T-helper 1 cell (primary cell): ENCODE measurements at regions not wholly inside any gene's neighbourhood (a gene's known extent, or its start where the extent isn't known, plus 50 kb on each side); places are given as distances from the start of the nearest gene placed in this dataset.
A peak's percentile ranks its signal among the peaks of the same experiment; 100 is the strongest.

Source experiments
- DNase-seq, 5 donors: peaks; one replicate each; pipeline ENCODE4 v3.0.0-alpha.2; 2012 to 2020

DNA sequence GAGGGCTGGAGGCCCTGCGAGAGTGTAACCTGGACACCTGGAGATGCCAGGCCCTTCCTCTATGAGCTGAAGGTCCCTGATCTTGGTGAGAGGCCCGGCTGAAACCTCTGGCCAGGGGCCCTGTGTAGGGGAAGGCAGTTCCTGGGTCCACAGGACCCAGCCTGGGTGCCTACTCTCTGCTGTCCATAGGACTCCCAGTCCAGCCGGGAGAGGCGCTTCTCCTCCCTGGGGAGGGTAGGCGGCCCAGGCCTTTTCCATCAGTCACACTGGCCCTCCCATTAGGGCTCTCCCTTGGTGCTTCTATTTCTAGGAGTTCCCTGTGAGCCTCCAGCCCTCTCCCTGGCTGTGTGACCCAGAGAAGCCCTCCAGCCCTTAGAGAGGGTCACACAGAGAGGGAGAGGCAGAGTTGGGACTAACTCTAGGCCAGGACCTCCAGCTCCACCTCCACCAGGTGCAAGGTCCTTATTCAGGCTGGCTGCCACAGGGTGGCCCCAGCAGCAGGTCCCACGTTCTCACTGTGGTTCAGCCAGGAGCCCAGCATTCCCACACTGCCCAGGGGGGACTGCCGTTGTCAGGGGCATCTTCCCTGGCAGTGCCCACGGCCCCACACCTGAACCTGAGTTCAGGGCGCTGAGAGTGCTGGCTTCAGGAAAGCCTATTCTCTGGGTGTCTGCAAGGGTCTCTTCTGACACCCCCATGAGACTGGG, 146.8 kb downstream of the SMAD6 start:
- no peak for DNase-seq

- DNase-seq, result no peak
These were observed 147.3 kb downstream of the SMAD6 start for GRCh38 chr15:66849393-66849745.

DNA sequence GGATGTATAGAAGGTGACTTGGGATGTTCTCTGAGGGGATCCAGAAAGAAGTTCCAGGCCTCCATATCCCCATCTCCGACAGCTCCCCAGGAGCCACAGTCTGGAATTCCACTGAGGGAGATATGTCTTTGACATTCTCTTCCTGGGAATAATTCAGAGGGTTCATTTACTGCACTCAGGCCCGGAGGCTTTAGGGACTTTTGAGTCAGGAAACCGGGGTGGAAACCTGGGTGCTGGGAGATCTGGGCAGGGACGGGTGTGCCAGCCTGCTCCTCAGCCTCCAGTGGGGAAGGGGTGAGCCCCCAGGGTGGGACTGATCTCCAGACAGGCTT, 147.7 kb downstream of the SMAD6 start:
- no peak for DNase-seq

- DNase-seq, result no peak
These were observed 148.3 kb downstream of the SMAD6 start for GRCh38 chr15:66850078-66850991.

- no peak for DNase-seq
These were observed 148.9 kb downstream of the SMAD6 start for GRCh38 chr15:66850996-66851310.

DNA sequence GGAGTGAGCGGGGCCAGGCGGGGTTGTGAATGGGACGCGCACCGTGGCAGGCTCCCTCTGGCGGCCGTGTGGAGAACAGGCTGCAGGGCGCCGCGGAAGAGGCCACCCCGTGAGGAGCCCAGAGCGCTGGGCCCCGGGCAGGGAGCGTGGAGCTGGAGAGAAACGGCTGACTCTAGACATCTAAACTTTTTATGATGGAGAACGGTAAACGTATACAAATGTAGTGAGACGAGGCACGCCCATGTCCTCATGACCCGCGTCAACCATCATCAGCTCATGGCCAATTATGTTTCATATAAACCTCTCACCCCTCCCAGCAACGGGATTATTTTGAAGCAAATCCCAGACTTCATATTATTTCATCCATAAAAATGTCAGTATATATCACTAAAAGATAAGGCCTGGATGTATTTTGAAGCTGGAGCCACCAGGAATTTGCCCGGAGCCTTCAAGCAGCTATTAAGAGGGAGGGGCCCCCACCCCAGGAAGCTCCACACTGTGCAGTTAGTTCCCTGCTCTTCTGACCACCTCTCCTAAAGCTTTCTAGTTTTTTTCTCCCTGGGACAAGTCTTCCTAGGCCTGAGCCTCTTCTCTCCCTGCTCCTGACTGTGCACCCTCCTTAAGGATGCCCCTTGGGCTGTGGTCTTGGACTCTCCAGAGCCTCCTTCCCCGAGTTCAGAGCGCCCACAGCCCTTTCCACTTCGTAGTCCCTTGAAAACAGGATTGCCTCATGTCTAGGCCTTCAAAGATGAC, 149.5 kb downstream of the SMAD6 start:
- peak; percentile 39 to 72 (median 58) for DNase-seq

DNA sequence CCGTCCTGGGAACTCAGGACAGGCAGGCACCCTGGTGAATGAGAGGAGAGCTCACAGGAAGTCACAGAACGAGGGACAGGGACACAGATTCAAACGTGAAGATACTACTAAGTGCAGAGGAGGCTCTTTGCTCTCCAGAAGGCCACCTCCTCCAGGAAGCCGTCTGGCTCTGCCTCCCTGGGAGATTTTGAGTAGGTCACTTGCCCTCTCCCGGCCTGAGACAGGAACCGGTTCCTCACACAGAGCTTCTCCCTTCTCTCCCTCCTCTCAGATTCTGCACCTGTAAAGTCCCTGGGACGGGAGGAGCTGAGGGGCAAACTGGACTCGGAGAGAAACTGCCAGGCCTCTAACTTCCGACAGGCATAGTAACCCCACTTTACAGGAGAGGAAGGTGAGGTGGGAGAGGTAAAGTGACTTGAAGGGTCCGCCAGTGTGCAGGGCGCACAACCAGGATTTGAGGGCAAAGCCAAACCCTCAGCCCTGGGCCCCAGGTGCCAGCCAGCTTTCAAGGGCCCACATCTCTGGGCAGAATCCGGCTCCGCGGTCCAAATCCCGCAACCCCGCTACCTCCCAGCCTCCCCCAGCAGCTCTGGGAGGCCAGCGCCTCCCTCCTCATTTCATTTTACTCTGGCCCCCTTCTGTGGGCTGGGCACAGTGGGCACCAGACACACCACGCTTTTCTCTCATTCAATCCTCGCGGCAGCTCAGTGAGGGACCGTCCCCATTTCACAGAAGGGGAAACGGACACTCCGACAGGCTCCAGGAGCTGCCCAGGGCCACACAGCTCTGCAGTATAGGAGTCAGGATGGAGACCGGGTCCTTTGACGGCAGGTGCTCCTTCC, 150.2 kb downstream of the SMAD6 start:
- DNase-seq, result no peak

- no peak for DNase-seq
These were observed 152.3 kb downstream of the SMAD6 start for GRCh38 chr15:66854012-66854965.

GRCh38 chr15:66855041-66855440, 153.0 kb downstream of the SMAD6 start:
- DNase-seq, result no peak

DNA sequence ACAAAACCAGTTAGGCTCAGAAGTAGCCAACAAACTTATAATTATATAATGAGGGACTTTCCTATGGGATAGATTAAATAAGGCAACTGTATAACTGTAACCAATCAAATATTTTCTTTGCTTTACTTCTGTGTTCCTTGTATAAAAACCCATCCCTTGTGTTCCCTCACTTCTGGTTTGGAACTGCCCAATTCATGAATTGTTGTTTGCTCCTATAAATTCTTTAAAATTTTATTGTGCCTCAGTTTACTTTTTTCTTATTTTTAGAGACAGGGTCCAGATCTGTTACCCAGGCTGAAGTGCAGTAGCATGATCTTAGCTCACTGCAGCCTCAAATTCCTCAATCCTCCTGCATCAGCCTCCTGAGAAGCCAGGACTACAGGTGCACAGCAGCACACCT, 155.7 kb downstream of the SMAD6 start:
- DNase-seq, result no peak

DNA sequence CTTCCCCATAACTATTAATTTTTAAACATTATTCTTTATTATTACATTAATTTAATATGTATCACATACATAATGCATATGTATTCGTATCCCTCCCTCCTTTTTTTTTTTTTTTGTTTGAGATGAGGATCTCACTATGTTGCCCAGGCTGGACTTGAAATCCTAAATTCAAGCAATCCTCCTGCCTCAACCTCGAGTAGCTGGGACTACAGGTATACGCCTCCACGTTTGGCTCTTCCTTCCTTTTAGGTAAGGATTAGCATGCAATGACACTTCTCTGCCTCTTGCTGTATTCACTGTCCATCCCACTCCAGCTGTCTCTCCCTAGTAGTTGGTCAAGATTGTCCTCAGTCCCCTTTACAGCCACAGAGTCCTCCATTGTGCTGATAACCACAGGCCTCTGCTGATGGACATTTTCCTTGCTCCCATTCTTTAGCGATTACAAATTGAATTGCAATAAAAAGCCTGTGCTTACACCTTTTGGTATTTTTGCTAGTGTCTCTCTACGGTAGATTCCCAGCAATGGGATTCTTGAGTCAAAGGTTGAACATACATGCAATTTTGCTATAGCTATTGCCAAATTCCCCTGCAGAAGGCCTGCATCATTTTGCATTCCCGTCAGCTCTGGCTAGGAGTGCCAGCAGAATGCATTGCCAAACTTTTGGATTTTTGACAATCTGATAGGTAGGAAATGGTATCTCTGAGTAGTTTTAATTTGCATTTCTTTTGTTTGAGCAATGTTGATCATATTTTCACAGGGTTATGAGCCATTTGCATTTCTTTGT, 156.6 kb downstream of the SMAD6 start:
- no peak for DNase-seq

- no peak for DNase-seq
These were observed 157.7 kb downstream of the SMAD6 start for GRCh38 chr15:66859688-66860253.

GRCh38 chr15:66860844-66861243, 158.8 kb downstream of the SMAD6 start:
- DNase-seq, result no peak

DNA sequence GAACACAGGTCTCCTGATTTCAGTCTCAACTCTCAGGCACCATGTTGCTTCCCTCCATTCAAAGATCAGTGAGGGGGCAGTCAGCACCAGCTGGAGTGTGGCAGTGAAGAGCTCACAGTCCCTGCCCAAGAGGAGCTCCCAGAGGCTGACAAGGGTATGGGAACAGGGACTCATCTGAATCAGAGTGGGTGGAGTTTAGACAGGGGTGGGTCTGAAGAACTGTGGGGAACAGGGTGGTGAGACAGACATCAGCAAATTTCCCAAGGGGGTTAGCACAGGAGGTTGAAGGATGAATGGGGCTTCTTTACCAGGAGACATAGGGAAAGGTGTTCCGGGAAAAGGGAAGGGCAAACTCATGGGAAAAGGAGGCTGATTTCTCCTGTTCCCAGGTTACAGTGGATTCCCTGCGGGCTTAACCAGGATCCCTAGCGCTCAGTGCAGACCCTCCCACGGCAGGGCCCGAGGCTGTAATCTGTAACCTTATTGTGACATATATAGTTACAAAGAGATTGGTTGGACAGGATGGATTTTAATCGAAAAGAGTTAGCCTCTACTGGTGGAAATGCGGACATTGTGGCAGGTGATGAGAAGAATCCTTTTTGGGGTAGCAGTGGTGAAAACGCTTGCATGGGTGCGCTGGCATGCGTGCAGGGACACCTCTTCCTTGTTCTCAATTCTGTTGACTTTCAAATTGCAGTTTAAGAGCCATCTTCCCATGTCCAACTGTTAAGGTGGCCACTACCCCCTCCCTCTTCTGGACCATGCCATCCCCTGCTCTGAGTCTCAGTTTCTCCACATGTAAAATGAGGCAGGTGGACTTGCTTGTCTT, 160.3 kb downstream of the SMAD6 start:
- DNase-seq, result no peak

DNA sequence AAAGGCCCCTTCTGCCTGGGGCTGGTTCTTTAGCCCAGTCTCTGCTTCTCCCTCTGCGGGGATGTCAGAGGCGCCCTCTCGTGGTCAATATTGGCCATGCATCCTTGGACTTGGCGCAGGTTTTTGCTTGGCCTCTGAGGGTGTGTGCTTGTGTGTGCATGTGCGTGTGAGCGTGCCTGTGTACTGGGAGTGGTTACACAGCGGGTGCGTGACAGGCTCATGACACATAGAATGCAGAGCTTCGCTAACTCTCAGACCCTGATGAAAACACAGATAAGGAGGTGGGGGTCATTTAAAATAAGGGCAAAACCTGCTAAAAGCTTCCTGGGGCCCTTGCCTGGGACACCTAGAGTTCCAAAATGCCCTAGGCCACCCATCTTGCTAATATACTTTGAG, 160.9 kb downstream of the SMAD6 start:
- DNase-seq, result peak in 4 of 5 donors; percentile 38 to 64 (median 48)

DNA sequence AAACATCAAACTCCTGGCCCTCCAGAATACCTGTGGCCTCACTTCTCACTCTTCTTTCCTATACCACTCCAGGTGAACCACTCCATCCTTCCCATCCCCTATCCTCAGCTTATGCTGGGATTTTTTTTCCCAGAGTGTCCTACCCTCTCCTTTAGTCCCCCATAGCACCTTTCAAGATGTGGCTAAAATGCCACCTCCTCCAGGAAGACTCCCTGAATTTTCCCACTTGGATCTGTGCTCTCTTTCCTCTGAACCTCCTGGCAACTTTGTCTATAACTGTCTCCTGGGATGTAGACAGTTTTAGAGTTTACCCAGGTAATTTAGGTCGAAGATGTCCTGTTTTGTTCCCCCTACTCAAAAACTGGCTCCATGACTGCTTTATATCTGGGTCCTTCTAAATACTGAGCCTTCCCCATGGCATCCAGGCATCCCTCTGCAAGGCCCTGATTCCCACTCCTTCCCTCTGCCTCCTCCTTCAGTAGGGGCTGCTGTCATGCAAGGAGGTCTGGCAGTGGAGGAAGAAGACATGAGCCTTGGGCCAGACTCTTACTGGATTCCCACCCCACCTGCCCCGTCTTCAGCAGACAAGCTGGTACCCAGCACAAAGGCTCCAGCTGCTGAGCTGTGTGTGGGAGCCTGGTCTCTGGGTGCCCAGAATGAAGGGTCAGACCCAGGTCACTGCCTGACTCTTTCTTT, 161.5 kb downstream of the SMAD6 start:
- no peak for DNase-seq

GRCh38 chr15:66864086-66864830, 162.2 kb downstream of the SMAD6 start:
- DNase-seq, result no peak

GRCh38 chr15:66864871-66865281, 162.8 kb downstream of the SMAD6 start:
- DNase-seq, result no peak
